ENCODE measurements at regions not wholly inside any gene's neighbourhood (a gene's known extent, or its start where the extent isn't known, plus 50 kb on each side); places are given as distances from the start of the nearest gene placed in this dataset.

GRCh38 chr13:80755910-80756309 lies 415.0 kb upstream of the SPRY2 start:
- H3K27ac ChIP-seq (ENCODE audit: insufficient read depth, low read length) = no peak overlapping the region
- no peaks in the 10 kb centered on the region for H3K9me1 ChIP-seq (ENCODE audit: insufficient read depth, low read length)
- H3K4me3 ChIP-seq (ENCODE audit: insufficient read depth, low read depth, low read length) = no peak overlapping the region
- H3K9me3 ChIP-seq (ENCODE audit: control insufficient read depth, insufficient read depth, low read length) = peaks cover 4% of the 10 kb centered on the region
- CTCF ChIA-PET = no interaction called here
- no peaks in the 10 kb centered on the region for H3K4me1 ChIP-seq (ENCODE audit: control insufficient read depth, insufficient read depth, low read length)
- no peak for ATAC-seq (ENCODE audit: low read depth)
- H2BK20ac ChIP-seq (ENCODE audit: low read depth, low read length) = no peak overlapping the region
- no peak overlapping the region for H2BK15ac ChIP-seq (ENCODE audit: low read depth, low read length)
- no peak overlapping the region for H3K4me2 ChIP-seq (ENCODE audit: low read depth, low read length)
- H3K14ac ChIP-seq (replicated peaks; ENCODE audit: low read depth, low read length) = no peak overlapping the region
- no peak overlapping the region for H4K8ac ChIP-seq (ENCODE audit: low read depth in 2 of 2, low read length in 2 of 2)
- intact Hi-C loops (cut with micrococcal nuclease) (no loop called here), dilution Hi-C loops (cut with HindIII; ENCODE audit: low sequenced_read_pairs, unreplicated experiment) (no loop called here), in situ Hi-C loops (cut with MboI; ENCODE audit: low sequenced_read_pairs) (no loop called here)
- H2BK120ac ChIP-seq (ENCODE audit: low read depth, low read length) = no peak overlapping the region
- no TSS peak for BruUV-seq (replicated peaks)
- H3K79me1 ChIP-seq (ENCODE audit: low read depth in 1 of 2, low read length in 2 of 2) = no peaks in the 10 kb centered on the region
- TF ChIP-seq CEBPB (IDR thresholded peaks at IDR 0.05; ENCODE audit: low read depth, low read length) (no peak), MAZ (IDR thresholded peaks at IDR 0.05; ENCODE audit: borderline replicate concordance, low read depth, low read length) (no peak), FOS (IDR thresholded peaks at IDR 0.05; ENCODE audit: low read depth, low read length) (no peak), RFX5 (IDR thresholded peaks at IDR 0.05; ENCODE audit: low read depth, low read length) (no peak), BHLHE40 (IDR thresholded peaks at IDR 0.05; ENCODE audit: low read depth, low read length) (no peak), CTCF (conservative IDR thresholded peaks at IDR 0.05; ENCODE audit: low read depth, low read length) (no peak), MAFK (IDR thresholded peaks at IDR 0.05; ENCODE audit: low read depth, low read length) (no peak), NFE2L2 (IDR thresholded peaks at IDR 0.05; ENCODE audit: low read depth, low read length) (no peak), CHD1 (IDR thresholded peaks at IDR 0.05; ENCODE audit: low read depth, low read length) (no peak), ELK1 (IDR thresholded peaks at IDR 0.05; ENCODE audit: borderline replicate concordance, low read depth, low read length) (no peak), POLR2A (IDR thresholded peaks at IDR 0.05; ENCODE audit: low read depth, low read length) (no peak), SMC3 (IDR thresholded peaks at IDR 0.05; ENCODE audit: low read depth, low read length) (no peak), RAD21 (IDR thresholded peaks at IDR 0.05; ENCODE audit: low read length) (no peak)
- H3K27me3 ChIP-seq (ENCODE audit: control insufficient read depth, insufficient read depth, low read length) = no peaks in the 10 kb centered on the region
- no peak overlapping the region for H3K9ac ChIP-seq (ENCODE audit: low read depth, low read length)
- H3K18ac ChIP-seq (ENCODE audit: low read depth, low read length) = no peak overlapping the region
- H3K56ac ChIP-seq (ENCODE audit: extremely low read depth, insufficient read depth, low read length) = no peak overlapping the region
- POLR2A ChIA-PET (ENCODE audit: unreplicated experiment) = no interaction called here
- H2BK5ac ChIP-seq (ENCODE audit: low read depth, low read length, poor library complexity, severe bottlenecking) = no peak overlapping the region
- H3K4ac ChIP-seq (ENCODE audit: low read depth, low read length) = no peak overlapping the region
- no peaks in the 10 kb centered on the region for H4K20me1 ChIP-seq (ENCODE audit: insufficient read depth, low read length)
- H3K36me3 ChIP-seq (ENCODE audit: control insufficient read depth, insufficient read depth, low read length) = no peaks in the 10 kb centered on the region
- no peak for DNase-seq
- H3K23ac ChIP-seq (ENCODE audit: low read depth, low read length) = no peak overlapping the region
- 0% methylated on average over 1 of the region's 1 CpG; no CpG with 5 or more reads in 1 of the 2 experiments for WGBS, 2 experiments (ENCODE audit: extremely low coverage in 2 of 2, insufficient read length in 1 of 2)
- H2AK9ac ChIP-seq (replicated peaks; ENCODE audit: low read depth, low read length, poor library complexity) = no peak overlapping the region
- H4K5ac ChIP-seq (ENCODE audit: low read depth, low read length) = no peak overlapping the region
- H2AFZ ChIP-seq (replicated peaks; ENCODE audit: low read length, poor library complexity) = no peak overlapping the region
- no peak overlapping the region for H2AK5ac ChIP-seq (ENCODE audit: low read depth, low read length)
- H4K91ac ChIP-seq (ENCODE audit: insufficient read depth, low read depth, low read length) = no peak overlapping the region

All from IMR-90 (cell line).